NCI-H345 (cell line): ENCODE measurements at regions not wholly inside any gene's neighbourhood (a gene's known extent, or its start where the extent isn't known, plus 50 kb on each side); places are given as distances from the start of the nearest gene placed in this dataset.

Experiments used
- DNase-seq: peaks from one replicate; lab custom pipeline; 2025; lab: John Stamatoyannopoulos, UW

DNA sequence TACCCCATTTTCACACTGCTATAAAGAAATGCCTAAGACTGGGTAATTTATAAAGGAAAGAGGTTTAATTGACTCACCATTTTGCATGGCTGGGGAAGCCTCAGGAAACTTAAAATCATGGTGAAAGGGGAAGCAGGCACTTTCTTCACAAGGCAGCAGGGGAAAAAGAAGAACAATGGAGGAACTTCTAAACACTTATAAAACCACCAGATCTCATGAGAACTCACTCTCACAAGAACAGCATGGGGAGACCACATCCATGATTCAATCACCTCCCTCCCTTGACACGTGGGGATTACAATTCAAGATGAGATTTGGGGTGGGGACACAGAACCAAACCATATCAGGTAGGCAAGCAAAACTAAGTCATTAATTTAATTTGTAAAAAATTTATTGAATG, 343.2 kb downstream of the FRK start:
- no peak for DNase-seq

DNA sequence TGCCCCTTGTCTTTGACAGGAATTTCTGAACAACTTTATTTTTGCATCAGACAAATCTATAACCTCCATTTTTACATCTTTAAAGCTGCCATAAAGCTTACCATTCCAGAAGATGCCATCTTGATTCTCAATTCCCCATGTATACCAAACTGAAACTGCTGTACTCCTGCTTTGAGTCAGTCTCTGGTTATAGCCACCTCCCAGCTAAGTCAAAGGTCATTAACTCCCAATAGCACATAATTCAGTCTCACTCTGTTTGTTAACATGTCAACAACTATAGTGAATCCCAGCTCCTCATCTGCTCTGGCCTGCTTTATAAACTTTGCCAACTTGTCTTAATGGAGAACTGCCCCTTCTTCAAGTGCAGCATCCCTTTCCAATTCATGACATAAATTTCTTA, 343.6 kb downstream of the FRK start:
- no peak for DNase-seq

DNA sequence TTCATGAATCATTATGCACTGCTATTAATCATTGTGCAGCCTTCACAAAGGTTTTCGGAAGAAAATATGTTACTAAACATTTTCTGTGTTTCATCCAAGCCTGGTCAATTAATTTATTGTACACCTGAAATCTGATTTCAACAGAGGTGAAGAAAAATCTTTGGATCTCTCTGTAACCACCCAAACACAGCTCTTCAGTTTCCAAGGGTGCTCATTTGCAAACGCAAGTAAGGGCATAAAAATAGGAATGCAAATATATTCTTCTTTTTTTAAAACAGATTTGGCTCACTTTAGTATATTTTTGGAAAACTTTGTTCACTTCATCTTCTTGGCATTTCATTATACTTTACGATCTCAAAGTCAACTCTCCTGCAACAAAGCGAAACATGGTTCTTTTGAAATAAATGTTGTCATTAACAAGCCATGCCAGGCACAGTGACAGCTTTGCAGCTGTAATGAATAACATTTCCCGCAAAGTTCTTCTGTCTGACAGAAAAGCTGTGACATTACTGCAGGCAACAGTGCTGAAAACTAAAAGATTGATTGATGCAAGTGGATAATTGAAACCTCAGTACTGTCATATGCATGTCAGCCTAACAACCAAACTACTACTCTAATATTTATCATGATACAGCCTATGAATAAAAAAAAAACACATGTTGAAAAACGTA, 348.3 kb downstream of the FRK start:
- no peak for DNase-seq

DNA sequence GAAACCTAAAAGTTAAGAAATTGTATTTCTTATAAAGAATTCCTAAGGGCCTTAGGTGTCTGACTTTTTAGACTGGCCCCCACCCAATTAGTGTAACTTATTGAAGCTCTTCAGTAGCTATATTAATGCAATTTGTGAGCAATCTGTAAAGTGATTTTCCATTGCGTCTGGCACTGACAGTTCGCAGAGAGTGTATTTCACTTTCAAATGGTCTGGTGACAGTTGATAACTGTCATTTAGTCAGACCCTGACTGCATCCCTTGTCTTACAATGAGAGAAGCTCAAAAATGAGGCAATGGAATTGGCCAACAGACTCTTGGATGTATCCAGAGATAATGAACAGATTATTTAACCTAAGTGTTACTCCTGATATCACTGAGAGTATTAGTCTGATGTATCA, 351.8 kb downstream of the FRK start:
- no peak for DNase-seq

DNA sequence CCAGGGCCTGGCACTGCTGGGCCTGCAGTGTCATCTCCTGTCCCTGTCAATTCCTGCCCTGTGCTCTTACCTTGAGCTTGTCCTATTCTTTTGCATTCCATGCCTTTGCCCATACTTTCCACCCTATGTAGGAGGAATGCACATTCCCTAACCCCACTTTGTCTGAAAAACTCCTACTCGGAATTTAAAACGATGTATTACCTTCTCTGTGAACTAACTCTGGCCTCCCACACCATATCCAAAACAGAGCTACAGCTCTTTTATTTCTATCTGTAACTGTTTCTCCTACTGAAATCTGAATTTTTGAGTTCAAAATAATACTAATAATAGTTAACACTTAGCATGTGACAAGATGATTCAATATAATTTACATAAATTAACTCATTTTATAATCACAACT, 353.7 kb downstream of the FRK start:
- DNase-seq: no peak

DNA sequence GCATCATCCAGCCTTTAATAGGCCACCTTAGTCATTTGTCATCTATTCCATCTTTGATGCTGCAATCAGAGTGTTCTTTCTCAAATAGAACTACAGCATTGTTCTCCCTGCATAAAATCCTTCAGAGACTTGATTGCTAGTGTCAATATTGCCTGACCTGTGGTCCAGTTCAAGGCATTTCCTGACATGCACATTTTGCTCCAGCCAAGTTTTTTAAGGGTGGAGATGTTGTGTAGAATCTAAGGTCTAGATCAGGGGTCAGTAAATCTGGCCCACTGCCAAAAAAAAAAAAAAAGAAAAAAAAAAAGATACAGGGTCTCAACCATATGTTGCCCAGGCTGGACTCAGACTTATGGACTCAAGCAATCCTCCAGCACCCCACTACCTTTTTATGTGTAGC, 354.4 kb downstream of the FRK start:
- no peak for DNase-seq

DNA sequence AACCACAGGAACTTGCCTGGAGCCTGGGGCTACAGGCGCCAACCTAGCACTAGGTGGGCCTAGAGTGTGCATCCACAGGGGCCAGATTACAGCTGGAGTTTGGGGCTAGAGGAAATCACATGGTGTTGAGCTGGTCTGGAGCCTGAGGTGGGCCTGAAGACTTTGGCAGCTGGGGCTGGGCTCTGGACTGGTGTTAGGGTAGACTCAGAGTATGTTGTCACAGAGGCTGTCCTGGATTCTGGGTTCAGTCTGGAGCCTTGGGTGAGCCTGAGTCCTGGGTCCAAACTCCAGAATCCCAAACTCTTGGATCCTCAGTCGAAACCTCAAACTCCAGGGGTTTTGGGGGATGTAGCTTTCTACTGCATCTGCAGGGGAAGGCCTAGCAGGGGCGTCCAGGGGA, 356.7 kb downstream of the FRK start:
- no peak for DNase-seq

DNA sequence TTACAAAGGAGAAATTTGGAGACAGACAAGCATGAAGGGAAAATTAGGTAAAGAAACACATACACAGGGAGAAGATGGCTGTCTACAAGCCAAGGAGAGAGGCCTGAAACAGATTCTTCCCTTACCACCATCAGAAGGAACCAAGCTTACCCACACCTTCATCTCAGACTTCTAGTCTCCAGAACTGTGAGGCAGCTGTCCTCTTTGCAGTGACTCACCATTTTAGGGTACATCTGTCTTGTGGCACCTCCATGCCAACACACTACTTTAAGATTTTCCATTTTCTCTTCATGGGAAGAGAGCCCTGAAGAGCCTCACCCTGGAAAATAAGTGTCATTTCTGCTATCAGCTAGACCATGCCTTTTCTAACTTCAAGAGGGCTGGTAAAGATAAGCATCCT, 369.3 kb downstream of the FRK start:
- DNase-seq: no peak

DNA sequence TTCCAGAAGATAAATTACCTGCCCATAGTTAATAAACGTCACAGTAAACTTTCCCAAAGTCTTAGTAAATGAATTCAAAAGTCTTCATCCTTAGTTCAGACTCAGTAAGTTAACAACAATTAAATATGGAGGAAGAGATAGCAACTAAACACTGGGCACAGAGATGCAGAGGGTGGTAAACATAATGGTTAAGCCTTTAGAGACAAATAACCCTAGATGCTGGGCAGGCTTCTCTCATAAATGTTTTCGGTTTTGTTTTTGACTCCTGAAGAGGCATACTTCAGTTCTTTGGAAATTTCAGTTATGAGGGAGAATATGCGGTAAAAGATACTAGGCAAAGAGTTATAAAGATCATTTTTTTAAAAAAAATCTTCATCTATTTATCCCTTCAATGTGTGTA, 369.8 kb downstream of the FRK start:
- DNase-seq: no peak

DNA sequence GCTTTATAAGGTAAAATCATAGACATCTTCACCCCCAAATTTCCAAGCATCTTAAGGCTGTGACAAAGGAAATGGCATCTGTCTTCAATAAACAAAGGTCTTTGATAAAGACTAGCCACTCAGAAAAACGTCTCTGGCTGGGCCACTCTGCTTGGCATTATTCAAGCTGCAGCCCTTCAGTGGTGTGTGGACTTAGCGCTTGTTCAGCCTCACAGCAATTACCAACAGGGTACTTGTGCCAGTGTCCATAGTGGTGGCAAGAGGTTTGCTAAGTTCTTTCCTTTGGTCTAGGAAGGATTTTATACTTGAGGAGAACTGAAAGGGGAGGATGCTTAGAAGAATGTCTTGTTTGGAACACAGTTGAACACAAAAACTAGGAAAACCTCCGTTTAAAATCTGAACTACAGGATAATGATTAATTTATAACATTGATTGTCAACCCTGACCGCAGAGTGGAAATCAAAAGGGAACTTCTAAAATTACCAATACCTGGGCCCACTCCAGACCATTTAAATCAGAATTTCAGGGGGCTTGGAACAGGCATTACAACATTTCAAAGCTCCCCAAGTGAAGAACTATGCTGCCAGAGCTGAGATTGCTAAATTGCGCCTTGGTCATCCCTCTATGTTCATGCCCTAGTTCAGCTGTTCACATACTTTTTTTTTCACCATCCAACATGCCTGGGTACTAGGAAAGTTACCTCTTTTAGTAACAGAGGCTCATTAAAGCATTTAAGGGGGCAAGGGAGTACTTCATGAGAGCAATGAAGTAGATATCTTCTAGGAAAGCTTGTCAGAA, 378.5 kb downstream of the FRK start:
- no peak for DNase-seq

DNA sequence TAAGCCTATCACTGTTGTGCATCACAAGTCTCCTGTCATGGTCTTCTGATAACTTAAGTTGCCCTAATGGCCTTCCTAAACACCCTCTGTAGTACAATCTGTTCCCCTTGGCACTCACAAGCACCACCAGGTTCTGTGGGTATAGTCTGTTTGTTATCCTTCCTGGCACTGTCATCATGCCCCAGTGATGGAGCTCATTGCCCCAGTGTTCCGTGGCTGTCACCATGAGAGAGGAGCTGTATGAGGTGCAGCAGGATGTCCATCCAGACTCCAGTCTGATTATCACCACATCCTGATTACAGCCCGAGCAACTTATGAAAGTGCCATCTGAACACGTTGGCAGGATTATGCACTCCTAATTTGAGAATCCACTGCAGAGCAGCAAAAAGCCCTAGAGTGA, 380.1 kb downstream of the FRK start:
- DNase-seq: no peak

DNA sequence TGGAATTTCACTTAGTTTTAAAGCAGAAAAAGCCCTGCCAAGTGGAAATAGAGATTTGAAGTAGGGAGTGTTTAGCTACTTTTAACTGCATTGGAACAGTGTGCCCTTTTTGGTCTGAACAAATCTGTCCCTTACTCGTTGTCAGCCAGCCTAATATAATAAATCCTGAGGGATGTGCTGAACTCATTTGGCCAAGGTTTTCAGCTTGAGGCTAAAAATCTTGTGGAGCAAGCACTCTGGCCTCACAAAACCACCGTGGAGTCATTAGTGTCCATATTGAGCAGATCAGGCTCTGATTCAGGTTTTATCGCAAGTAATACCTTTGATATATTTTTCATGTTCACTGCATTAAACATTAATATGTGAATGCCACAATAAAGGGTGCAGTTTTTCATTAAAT, 383.5 kb downstream of the FRK start:
- DNase-seq: no peak

DNA sequence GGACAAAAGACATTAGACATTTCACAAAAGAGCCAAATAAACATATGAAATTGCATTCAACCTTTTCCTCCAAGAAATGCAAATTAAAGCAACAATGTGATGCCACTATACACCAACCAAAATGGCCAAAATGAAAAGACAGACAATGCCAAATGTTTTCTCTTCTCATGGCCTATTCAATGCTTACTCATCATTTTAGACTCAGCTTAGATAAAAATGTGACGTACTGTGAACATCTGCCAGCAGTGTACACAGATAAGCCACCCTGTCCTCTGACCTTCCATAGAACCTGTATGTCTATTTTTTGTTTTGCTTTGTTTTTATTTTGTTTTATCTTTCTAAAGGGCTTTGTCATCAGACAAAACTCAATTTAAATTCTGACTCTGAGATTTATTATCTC, 385.2 kb downstream of the FRK start:
- DNase-seq: no peak

DNA sequence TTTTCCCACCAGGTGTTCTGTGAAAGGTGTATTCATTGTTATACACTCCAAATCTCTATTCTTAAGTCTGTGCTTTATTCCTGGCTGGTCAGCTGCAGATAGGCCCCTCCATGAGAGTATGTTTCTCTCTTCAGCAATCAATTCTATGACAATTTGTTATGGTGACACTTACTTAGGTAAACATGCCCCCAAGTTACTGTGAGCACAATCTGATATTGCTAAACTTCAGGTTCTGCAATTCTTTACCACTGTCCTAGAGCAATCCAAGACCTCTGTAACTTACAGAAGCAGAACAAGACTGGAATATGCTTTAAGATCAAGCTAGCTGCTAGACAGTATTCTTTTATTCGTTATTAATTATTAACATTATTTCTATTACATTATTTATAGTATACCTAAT, 391.9 kb downstream of the FRK start:
- DNase-seq: no peak

DNA sequence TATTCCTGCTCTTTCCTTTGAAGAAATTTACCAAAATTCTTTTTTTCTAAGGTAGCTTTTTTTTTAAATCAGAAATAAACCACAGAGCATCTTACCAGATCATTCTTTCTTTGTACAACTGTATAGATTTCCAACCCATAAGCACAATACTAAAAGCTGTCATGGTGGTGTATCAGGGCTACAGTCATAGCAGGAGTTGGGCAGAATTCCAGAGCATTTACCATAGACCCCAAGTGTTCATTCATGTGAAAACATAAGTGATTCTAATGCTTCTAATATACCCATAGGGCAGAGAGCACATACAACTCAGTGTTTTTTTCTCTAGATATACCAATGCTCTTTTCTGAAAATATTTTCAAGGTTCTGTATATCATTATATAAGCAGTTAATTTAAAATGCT, 392.5 kb downstream of the FRK start:
- no peak for DNase-seq

DNA sequence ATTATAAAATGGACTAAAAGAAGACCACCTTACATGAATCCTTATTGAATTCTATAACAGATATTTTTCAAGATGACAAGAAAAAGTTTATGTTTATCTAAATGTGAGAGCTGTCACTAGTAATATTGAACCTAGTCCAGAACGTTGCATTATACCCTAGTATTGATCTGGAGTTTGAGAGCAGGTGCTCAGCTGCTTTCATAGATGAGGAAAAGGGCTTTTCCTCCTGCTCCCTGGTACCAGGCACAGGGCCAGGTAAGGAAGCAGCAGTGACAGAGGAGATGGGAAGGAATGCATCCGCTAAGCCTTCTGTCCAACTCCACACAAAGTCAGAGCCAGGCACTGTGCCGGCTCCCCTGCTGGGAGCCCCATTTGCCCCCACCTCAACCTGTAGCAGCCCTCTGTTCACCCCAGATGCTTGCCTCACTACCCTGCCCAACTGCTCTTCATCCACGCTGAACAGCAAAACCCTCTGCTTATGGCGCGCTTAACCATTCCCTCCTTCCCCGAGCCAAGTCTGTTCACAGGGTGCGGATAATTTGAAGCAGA, 393.1 kb downstream of the FRK start:
- no peak for DNase-seq

DNA sequence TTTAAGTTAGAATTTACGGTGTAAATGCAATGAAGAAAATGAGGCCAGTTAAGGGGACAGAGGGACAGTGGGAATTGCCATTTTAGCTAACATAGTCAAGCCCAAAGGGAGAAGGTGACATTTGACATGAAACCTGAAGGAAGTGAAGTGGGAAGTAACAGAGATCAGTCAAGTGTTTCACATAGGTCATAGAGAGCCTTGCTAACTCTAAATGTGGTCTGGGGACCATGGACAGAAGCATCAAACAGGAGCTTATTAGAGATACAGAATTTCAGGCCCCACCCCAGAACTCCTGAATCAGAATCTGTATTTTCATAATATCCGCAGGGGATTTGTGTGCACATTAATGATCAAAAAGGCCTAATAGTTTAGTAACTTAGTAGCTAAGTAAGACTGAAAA, 393.7 kb downstream of the FRK start:
- no peak for DNase-seq

DNA sequence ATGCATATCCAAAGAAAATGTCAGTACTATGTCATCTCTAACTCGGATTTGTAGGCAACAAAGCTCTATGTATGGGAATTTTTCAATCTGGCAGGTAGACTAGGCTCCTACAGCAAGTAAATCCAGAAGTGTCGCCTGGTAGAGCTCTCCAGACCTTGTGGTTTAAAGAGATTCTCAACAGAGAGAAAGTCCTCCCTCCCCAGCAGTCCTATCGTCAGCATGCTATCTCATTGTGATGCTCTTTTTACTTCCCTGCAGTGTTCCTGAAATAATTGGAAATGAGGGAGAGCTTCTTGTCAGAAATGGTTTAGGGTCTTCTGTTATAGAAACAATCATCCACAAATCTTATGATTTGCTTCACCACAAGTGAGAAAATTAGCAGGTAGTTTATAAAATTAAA, 395.4 kb downstream of the FRK start:
- no peak for DNase-seq

DNA sequence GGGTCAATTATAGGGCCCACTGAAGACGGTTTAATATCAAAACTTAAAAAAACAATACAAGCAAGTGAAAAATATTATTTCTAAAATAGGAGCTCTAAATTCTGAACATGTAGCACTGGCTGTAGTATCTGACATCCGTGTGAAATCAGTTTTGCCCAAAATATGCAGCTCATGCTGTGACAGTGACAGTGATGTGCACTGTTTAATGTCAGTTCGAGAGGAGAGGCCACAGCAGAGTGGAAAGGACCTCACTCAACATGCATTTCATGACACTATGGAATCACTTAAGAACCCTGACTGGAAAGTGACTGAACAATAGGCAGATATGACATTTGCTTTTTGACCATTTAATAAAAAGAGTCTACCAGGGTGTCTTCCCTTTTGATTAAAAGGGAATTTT, 397.0 kb downstream of the FRK start:
- no peak for DNase-seq

DNA sequence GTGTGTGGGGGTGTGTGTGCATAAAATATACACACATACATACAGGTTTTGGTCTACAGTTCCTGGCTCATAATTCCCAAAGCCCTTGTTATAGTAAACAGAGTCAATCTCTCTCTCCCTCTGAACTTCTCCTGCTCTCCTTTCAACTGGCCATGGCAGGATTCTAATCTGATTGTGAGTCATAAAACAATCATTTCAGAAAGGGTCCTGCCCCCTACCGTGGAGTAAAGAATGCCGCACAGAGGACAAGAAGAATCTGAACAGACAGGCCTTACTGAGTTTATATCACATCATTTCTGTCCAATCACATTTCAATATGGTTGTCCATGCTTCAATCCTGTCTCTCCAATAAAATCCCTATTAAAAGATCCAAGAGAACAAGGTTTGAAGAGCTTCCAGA, 416.9 kb downstream of the FRK start:
- no peak for DNase-seq

DNA sequence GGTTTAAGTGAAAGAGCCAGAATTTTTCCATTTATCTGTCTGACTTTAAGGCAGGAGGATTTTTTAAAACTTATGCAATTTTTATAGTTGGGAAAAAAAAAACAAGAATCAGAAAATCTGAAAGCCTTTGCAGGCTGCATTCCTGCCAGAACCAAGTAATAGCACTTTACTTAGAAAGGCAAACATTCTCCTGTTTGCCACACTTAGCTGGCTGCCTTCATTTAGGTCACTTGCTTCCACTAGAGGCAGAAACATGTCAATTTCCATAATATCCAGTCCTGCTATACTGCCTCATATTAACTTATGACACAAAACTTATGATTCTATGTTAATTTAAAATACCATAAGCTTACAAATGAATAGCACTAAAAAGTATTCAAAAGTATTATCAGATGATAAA, 425.8 kb downstream of the FRK start:
- DNase-seq: no peak

DNA sequence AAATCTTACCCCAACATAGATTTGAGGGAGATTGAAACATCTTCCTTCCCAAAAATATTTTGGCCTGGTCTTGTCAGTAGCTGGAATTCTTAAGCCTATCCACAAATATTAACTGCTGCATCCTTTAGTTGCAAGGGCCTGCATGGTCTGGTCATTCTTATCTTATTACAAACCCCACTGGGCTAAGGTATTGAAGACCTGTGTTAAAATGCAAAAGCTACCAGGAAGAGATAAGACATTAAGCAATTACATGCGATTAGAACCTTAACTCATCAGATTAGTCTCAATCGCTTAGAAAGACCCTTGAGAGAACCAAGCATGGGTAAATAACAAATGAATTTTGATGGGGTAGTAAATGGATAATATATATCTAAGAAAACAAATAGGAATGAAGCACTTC, 426.6 kb downstream of the FRK start:
- DNase-seq: no peak

DNA sequence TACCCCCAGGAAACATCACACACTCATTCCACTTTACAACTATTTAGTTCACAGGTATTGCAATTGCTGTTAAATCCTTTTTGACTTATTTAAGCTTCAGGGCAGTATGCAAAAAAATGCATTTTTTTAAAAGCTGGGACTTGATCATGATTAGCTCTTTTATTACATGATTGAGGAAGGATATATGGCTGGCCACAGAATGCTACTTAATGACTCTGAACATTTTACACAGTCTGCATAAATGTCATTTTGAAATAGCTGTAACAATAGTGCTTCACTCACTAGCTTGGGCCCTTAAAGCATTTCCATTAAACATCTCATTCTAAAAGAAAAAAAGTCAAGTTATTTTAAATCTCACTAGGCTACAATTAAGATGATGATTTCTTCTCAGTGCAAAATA, 429.7 kb downstream of the FRK start:
- DNase-seq: no peak
